D341Med (cell line): ENCODE measurements at regions not wholly inside any gene's neighbourhood (a gene's known extent, or its start where the extent isn't known, plus 50 kb on each side); places are given as distances from the start of the nearest gene placed in this dataset.
A peak's percentile ranks its signal among the peaks of the same experiment; 100 is the strongest.

Experiments used
- DNase-seq: peaks from one replicate; pipeline ENCODE4 v3.0.0; 2012; ENCODE audit warnings: low spot score

- no peak for DNase-seq
Measured at GRCh38 chr14:76948976-76949375, 79.5 kb downstream of the IRF2BPL start.

GRCh38 chr14:76948213-76948947 is 80.1 kb downstream of the IRF2BPL start:
- DNase-seq = no peak

- no peak for DNase-seq
Measured at GRCh38 chr14:76947838-76948184, 80.7 kb downstream of the IRF2BPL start.

- DNase-seq = peak; percentile 96
Measured at GRCh38 chr14:76947078-76947837, 81.2 kb downstream of the IRF2BPL start.

GRCh38 chr14:76946753-76947077 is 81.8 kb downstream of the IRF2BPL start:
- no peak for DNase-seq

GRCh38 chr14:76943072-76943471 is 85.4 kb downstream of the IRF2BPL start:
- DNase-seq = no peak

- no peak for DNase-seq
Measured at GRCh38 chr14:76941946-76942805, 86.3 kb downstream of the IRF2BPL start.

GRCh38 chr14:76941544-76941943 is 87.0 kb downstream of the IRF2BPL start:
- no peak for DNase-seq

- DNase-seq = no peak
Measured at GRCh38 chr14:76940021-76940760, 88.3 kb downstream of the IRF2BPL start.

- DNase-seq = no peak
Measured at GRCh38 chr14:76939015-76939742, 89.3 kb downstream of the IRF2BPL start.

GRCh38 chr14:76938092-76938500 is 90.4 kb downstream of the IRF2BPL start:
- DNase-seq = no peak

- peak; percentile 85 for DNase-seq
Measured at GRCh38 chr14:76937181-76938091, 91.1 kb downstream of the IRF2BPL start.

- no peak for DNase-seq
Measured at GRCh38 chr14:76936483-76936882, 92.0 kb downstream of the IRF2BPL start.

GRCh38 chr14:76933515-76933914 is 95.0 kb downstream of the IRF2BPL start:
- DNase-seq = no peak

- DNase-seq = no peak
Measured at GRCh38 chr14:76931631-76932402, 96.7 kb downstream of the IRF2BPL start.

GRCh38 chr14:76930549-76930948 is 98.0 kb downstream of the IRF2BPL start:
- no peak for DNase-seq

- no peak for DNase-seq
Measured at GRCh38 chr14:76929927-76930326, 98.6 kb downstream of the IRF2BPL start.

- DNase-seq = no peak
Measured at GRCh38 chr14:76927971-76928700, 100.4 kb downstream of the IRF2BPL start.
